H1 (cell line): ENCODE measurements at regions not wholly inside any gene's neighbourhood (a gene's known extent, or its start where the extent isn't known, plus 50 kb on each side); places are given as distances from the start of the nearest gene placed in this dataset.

ENCODE experiments used
- SIN3A ChIP-seq, 2 experiments: IDR thresholded peaks in 1 of 2; conservative IDR thresholded peaks in 1 of 2; 2 replicates each; pipeline ENCODE4 v1.6.1; 2011 to 2012; ENCODE audit warnings: low read length in 2 of 2, improper control_type of control experiment in 1 of 2, low read depth in 1 of 2, mild to moderate bottlenecking in 1 of 2
- TF ChIP-seq, protein P1 (sequence below): fragments of 300-600 bp; sonication (generic); IDR thresholded peaks from 2 replicates; pipeline ENCODE4 v1.7.1; 2012; ENCODE audit warnings: low read length, moderate library complexity, mild to moderate bottlenecking, inconsistent platforms; ENCODE audit not compliant: insufficient replicate concordance

- TF ChIP-seq, protein P1, sequence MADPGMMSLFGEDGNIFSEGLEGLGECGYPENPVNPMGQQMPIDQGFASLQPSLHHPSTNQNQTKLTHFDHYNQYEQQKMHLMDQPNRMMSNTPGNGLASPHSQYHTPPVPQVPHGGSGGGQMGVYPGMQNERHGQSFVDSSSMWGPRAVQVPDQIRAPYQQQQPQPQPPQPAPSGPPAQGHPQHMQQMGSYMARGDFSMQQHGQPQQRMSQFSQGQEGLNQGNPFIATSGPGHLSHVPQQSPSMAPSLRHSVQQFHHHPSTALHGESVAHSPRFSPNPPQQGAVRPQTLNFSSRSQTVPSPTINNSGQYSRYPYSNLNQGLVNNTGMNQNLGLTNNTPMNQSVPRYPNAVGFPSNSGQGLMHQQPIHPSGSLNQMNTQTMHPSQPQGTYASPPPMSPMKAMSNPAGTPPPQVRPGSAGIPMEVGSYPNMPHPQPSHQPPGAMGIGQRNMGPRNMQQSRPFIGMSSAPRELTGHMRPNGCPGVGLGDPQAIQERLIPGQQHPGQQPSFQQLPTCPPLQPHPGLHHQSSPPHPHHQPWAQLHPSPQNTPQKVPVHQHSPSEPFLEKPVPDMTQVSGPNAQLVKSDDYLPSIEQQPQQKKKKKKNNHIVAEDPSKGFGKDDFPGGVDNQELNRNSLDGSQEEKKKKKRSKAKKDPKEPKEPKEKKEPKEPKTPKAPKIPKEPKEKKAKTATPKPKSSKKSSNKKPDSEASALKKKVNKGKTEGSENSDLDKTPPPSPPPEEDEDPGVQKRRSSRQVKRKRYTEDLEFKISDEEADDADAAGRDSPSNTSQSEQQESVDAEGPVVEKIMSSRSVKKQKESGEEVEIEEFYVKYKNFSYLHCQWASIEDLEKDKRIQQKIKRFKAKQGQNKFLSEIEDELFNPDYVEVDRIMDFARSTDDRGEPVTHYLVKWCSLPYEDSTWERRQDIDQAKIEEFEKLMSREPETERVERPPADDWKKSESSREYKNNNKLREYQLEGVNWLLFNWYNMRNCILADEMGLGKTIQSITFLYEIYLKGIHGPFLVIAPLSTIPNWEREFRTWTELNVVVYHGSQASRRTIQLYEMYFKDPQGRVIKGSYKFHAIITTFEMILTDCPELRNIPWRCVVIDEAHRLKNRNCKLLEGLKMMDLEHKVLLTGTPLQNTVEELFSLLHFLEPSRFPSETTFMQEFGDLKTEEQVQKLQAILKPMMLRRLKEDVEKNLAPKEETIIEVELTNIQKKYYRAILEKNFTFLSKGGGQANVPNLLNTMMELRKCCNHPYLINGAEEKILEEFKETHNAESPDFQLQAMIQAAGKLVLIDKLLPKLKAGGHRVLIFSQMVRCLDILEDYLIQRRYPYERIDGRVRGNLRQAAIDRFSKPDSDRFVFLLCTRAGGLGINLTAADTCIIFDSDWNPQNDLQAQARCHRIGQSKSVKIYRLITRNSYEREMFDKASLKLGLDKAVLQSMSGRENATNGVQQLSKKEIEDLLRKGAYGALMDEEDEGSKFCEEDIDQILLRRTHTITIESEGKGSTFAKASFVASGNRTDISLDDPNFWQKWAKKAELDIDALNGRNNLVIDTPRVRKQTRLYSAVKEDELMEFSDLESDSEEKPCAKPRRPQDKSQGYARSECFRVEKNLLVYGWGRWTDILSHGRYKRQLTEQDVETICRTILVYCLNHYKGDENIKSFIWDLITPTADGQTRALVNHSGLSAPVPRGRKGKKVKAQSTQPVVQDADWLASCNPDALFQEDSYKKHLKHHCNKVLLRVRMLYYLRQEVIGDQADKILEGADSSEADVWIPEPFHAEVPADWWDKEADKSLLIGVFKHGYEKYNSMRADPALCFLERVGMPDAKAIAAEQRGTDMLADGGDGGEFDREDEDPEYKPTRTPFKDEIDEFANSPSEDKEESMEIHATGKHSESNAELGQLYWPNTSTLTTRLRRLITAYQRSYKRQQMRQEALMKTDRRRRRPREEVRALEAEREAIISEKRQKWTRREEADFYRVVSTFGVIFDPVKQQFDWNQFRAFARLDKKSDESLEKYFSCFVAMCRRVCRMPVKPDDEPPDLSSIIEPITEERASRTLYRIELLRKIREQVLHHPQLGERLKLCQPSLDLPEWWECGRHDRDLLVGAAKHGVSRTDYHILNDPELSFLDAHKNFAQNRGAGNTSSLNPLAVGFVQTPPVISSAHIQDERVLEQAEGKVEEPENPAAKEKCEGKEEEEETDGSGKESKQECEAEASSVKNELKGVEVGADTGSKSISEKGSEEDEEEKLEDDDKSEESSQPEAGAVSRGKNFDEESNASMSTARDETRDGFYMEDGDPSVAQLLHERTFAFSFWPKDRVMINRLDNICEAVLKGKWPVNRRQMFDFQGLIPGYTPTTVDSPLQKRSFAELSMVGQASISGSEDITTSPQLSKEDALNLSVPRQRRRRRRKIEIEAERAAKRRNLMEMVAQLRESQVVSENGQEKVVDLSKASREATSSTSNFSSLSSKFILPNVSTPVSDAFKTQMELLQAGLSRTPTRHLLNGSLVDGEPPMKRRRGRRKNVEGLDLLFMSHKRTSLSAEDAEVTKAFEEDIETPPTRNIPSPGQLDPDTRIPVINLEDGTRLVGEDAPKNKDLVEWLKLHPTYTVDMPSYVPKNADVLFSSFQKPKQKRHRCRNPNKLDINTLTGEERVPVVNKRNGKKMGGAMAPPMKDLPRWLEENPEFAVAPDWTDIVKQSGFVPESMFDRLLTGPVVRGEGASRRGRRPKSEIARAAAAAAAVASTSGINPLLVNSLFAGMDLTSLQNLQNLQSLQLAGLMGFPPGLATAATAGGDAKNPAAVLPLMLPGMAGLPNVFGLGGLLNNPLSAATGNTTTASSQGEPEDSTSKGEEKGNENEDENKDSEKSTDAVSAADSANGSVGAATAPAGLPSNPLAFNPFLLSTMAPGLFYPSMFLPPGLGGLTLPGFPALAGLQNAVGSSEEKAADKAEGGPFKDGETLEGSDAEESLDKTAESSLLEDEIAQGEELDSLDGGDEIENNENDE = no peak
- no peak for TF ChIP-seq SIN3A (conservative IDR thresholded peaks at IDR 0.05 in 1 of 2, IDR thresholded peaks at IDR 0.05 in 1 of 2; ENCODE audit: low read depth in 1 of 2, low read length in 2 of 2)
- TF ChIP-seq, all 59 proteins: peak for 0
Measured at GRCh38 chr5:54874337-54875021, 110.9 kb downstream of the ESM1 start (continued).
